Right lobe of liver (tissue), 6 donors: ENCODE measurements at regions not wholly inside any gene's neighbourhood (a gene's known extent, or its start where the extent isn't known, plus 50 kb on each side); places are given as distances from the start of the nearest gene placed in this dataset.

Source experiments
- ATAC-seq, 4 donors: fragments of 200-7000 bp; cut with Tn5 transposase; one replicate each; pipeline ENCODE4 v1.9.1; 2020; ENCODE audit warnings: mild to moderate bottlenecking in 4 of 4, moderate library complexity in 4 of 4
- DNase-seq, 3 donors: peaks; one replicate each; pipeline ENCODE4 v3.0.0-alpha.2; 2020
- H3K27ac ChIP-seq, 3 donors: fragments of 200-600 bp; one replicate each; pipeline ENCODE4 v1.8.0; 2022
- H3K27me3 ChIP-seq, 2 donors: fragments of 200-600 bp; one replicate each; pipeline ENCODE4 v1.8.0; 2022
- H3K36me3 ChIP-seq, 4 donors: fragments of 200-600 bp; sonication (generic) in 1 of 4; one replicate each; pipeline versions ENCODE4 v1.5.1 to v1.8.0; 2017 to 2022; ENCODE audit warnings: control low read depth in 1 of 4
- H3K4me1 ChIP-seq, 4 donors: fragments of 200-600 bp; sonication (generic) in 1 of 4; one replicate each; pipeline versions ENCODE4 v1.5.1 to v1.8.0; 2017 to 2022; ENCODE audit warnings: control low read depth in 1 of 4
- H3K4me3 ChIP-seq, 3 donors: fragments of 200-600 bp; one replicate each; pipeline ENCODE4 v1.8.0; 2022
- H3K9me3 ChIP-seq, 4 donors: fragments of 200-600 bp; sonication (generic) in 1 of 4; one replicate each; pipeline versions ENCODE4 v1.5.1 to v1.8.0; 2017 to 2022; ENCODE audit warnings: control low read depth in 1 of 4
- CTCF ChIP-seq, 4 donors: fragments of 200-600 bp in 3 of 4; fragments of 450-650 bp in 1 of 4; IDR thresholded peaks; one replicate each; pipeline versions ENCODE4 v1.5.1 to v1.8.0; 2016 to 2022; ENCODE audit warnings: antibody characterized with exemption in 4 of 4, mild to moderate bottlenecking in 2 of 4
- POLR2A ChIP-seq: fragments of 450-650 bp; IDR thresholded peaks from one replicate; pipeline ENCODE4 v1.6.1; 2017; ENCODE audit warnings: antibody characterized with exemption, mild to moderate bottlenecking
- WGBS: methylation state at CpG from one replicate; pipeline ENCODE4 v1.1.6; 2018; ENCODE audit warnings: low coverage, low lambda C conversion rate; ENCODE audit not compliant: insufficient coverage; ENCODE audit errors: missing lambda C conversion rate; 5-methylcytosine and 5-hydroxymethylcytosine counted together
- intact Hi-C, 2 donors: fragments of 100-400 bp; cut with DNase I; formaldehyde crosslinking; loops; one replicate each; pipeline versions ENCODE4 v1.11.2 to v1.14.1; 2022
- donor health status: DM: no; HTN: yes; CAD: no.
- donor health status: DM: no; HTN: no; CAD: no.
- donor health status: DM: no; HTN: no; CAD: no.
- donor health status: DM: no; HTN: yes; CAD: no.
- donor health status: DM: no; HTN: yes; CAD: no.

GRCh38 chr1:38551318-38552307 is 308.0 kb downstream of the RRAGC start:
- ATAC-seq, result no peak
- H3K36me3 ChIP-seq, result no peaks in the 10 kb centered on the region
- no peak overlapping the region for H3K27ac ChIP-seq
- DNase-seq, result no peak
- H3K4me3 ChIP-seq, result no peak overlapping the region
- intact Hi-C loops, result no loop called here
- H3K27me3 ChIP-seq, result no peaks in the 10 kb centered on the region
- WGBS, result 53% methylated on average over 18 of the region's 19 CpGs
- H3K4me1 ChIP-seq, result no peaks in the 10 kb centered on the region
- TF ChIP-seq CTCF (IDR thresholded peaks at IDR 0.05), result no peak
- TF ChIP-seq POLR2A, result no peak
- H3K9me3 ChIP-seq, result no peaks in the 10 kb centered on the region

- no peaks in the 10 kb centered on the region for H3K27me3 ChIP-seq
- no peak for ATAC-seq
- 60% methylated on average over 2 of the region's 3 CpGs for WGBS
- no peak overlapping the region for H3K4me3 ChIP-seq
- H3K4me1 ChIP-seq, result no peaks in the 10 kb centered on the region
- no peaks in the 10 kb centered on the region for H3K36me3 ChIP-seq
- H3K27ac ChIP-seq, result no peak overlapping the region
- intact Hi-C loops, result no loop called here
- TF ChIP-seq CTCF (IDR thresholded peaks at IDR 0.05) (no peak), POLR2A (no peak)
- no peak for DNase-seq
- no peaks in the 10 kb centered on the region for H3K9me3 ChIP-seq
Measured at GRCh38 chr1:38549191-38549590, 310.4 kb downstream of the RRAGC start.

- Histone ChIP-seq H3K9me3 (no peaks in the 10 kb centered on the region), H3K4me1 (no peaks in the 10 kb centered on the region), H3K27me3 (no peaks in the 10 kb centered on the region), H3K4me3 (no peak overlapping the region), H3K27ac (no peak overlapping the region), H3K36me3 (no peaks in the 10 kb centered on the region)
- no peak for ATAC-seq
- TF ChIP-seq POLR2A (no peak), CTCF (IDR thresholded peaks at IDR 0.05) (no peak)
- intact Hi-C loops, result no loop called here
- no peak for DNase-seq
- WGBS, result 57% methylated on average over 6 of the region's 6 CpGs
Measured at GRCh38 chr1:38547321-38547720, 312.3 kb downstream of the RRAGC start.

GRCh38 chr1:38546636-38547035 is 312.9 kb downstream of the RRAGC start:
- intact Hi-C loops, result no loop called here
- H3K27me3 ChIP-seq, result no peaks in the 10 kb centered on the region
- TF ChIP-seq POLR2A, result no peak
- TF ChIP-seq CTCF (IDR thresholded peaks at IDR 0.05), result no peak
- H3K4me1 ChIP-seq, result no peaks in the 10 kb centered on the region
- H3K9me3 ChIP-seq, result no peaks in the 10 kb centered on the region
- no peak overlapping the region for H3K27ac ChIP-seq
- H3K4me3 ChIP-seq, result no peak overlapping the region
- ATAC-seq (no peak), DNase-seq (no peak)
- 44% methylated on average over 5 of the region's 6 CpGs for WGBS
- H3K36me3 ChIP-seq, result no peaks in the 10 kb centered on the region
